ENCODE measurements at regions not wholly inside any gene's neighbourhood (a gene's known extent, or its start where the extent isn't known, plus 50 kb on each side); places are given as distances from the start of the nearest gene placed in this dataset.

DNA sequence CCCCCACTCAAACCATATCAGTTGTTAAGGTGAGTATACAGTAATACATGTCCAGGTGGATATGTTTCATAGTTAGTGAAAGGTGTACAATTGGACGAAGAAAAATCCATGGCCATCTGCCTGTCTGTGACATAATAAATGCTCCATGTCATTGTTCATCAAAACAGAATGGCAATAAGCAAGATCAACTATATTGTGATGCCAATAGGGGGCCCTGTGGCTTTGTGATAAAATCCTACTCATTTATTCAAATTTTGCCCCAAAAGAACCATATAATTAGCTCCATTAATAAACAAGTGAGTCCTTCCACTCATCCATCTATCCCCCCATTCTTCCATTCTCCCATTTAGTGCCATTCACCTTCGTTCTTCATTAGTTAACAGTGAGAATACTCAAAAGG lies 102.0 kb downstream of the MGST1 start:
- H3K4me3 ChIP-seq (ENCODE audit: low read depth, low read length): no peak overlapping the region
- TF ChIP-seq, protein P1, sequence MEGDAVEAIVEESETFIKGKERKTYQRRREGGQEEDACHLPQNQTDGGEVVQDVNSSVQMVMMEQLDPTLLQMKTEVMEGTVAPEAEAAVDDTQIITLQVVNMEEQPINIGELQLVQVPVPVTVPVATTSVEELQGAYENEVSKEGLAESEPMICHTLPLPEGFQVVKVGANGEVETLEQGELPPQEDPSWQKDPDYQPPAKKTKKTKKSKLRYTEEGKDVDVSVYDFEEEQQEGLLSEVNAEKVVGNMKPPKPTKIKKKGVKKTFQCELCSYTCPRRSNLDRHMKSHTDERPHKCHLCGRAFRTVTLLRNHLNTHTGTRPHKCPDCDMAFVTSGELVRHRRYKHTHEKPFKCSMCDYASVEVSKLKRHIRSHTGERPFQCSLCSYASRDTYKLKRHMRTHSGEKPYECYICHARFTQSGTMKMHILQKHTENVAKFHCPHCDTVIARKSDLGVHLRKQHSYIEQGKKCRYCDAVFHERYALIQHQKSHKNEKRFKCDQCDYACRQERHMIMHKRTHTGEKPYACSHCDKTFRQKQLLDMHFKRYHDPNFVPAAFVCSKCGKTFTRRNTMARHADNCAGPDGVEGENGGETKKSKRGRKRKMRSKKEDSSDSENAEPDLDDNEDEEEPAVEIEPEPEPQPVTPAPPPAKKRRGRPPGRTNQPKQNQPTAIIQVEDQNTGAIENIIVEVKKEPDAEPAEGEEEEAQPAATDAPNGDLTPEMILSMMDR (conservative IDR thresholded peaks at IDR 0.05; ENCODE audit: low read depth, low read length): no peak
- no peak for DNase-seq (ENCODE audit: low read depth)

DNA sequence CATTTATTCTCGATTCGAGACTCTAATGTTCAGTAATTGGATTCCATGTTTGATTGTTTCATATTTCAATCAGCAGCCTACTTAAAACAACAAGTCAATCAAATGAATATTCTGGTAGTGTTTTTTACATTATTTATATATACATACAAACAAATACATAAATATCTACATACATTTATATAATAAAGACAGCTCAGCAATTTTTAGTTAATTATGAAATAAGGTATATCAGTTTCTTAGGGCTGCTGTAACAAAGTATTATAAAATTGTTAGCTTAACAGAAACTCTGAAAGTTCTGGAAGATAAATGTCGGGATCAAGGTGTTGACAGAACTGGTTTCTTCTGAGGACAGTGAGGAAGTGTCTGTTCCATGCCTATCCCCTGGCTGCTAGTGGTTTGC lies 105.9 kb downstream of the MGST1 start:
- DNase-seq (ENCODE audit: low read depth): no peak
- TF ChIP-seq, protein P1 (conservative IDR thresholded peaks at IDR 0.05; ENCODE audit: low read depth, low read length): no peak
- H3K4me3 ChIP-seq (ENCODE audit: low read depth, low read length): no peak overlapping the region

DNA sequence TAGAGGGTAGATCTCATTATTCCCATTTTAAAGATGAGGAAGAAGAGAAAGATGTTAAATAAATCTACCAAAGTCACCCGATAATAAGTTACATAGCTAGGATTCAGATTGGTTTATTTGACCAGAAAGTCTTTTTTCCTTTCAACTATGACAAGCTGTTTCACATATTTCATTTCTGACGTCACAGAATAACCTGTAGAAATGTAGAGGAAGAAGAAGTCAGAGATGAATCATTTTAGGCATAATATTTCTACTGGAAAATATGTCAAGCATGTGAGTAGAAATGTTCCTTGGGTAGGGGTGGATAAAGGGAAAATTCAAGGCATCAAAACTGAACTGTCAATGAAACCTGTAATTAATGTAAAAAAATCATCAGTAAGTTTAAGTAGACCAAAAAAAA lies 107.0 kb downstream of the MGST1 start:
- peak; percentile 25 for DNase-seq (ENCODE audit: low read depth)

DNA sequence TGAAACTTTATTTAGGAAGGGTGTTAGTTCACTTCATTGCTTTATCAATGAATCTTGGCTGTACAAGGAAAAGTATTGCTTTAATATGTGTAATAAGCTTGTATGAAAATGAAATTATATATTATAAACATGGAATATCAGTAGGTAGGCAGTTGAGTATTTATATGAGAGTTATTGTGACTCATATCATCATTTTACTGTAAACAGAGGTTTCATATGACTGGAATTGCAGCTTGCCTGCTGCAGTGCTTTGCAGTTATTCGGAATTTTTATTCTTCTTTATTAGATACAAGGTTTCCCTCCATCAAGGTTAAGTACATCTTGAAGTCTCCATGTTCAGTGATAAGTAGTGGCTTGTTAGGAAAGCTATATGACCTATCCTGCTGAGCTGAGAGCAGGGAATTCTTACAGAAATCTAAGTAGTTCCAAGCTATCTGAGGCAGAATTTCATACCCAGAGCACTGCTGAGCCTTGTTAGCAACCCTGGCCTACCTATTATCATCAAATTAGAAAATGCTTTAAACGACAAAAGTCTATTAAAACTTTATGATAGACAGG lies 111.2 kb downstream of the MGST1 start:
- no peak overlapping the region for H3K4me3 ChIP-seq (ENCODE audit: low read depth, low read length)
- no peak for DNase-seq (ENCODE audit: low read depth)
- TF ChIP-seq, protein P1 (conservative IDR thresholded peaks at IDR 0.05; ENCODE audit: low read depth, low read length): no peak

More for the DNA sequence above, 107.0 kb downstream of the MGST1 start:
- TF ChIP-seq, protein P1 (conservative IDR thresholded peaks at IDR 0.05; ENCODE audit: low read depth, low read length): no peak
- H3K4me3 ChIP-seq (ENCODE audit: low read depth, low read length): no peak overlapping the region

DNA sequence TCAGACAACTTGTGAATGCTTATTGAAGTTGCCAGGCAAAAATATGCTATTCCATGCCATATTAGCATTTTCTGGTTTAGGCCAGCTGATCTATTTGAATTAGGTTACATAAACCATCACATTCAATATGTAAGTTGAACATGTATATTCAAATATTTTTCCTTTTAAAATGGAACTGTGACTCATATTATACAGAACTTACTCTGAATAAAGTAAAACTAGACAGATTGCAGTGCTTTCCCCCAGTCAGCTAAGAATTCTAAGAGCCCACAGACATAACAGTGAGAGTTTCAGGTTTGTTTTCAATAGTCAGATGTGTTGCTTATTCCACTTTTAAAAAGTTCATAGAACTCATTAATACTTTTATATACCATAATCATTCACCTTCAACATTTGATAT lies 119.8 kb downstream of the MGST1 start:
- DNase-seq (ENCODE audit: low read depth): no peak
- H3K4me3 ChIP-seq (ENCODE audit: low read depth, low read length): no peak overlapping the region
- TF ChIP-seq, protein P1 (conservative IDR thresholded peaks at IDR 0.05; ENCODE audit: low read depth, low read length): no peak

DNA sequence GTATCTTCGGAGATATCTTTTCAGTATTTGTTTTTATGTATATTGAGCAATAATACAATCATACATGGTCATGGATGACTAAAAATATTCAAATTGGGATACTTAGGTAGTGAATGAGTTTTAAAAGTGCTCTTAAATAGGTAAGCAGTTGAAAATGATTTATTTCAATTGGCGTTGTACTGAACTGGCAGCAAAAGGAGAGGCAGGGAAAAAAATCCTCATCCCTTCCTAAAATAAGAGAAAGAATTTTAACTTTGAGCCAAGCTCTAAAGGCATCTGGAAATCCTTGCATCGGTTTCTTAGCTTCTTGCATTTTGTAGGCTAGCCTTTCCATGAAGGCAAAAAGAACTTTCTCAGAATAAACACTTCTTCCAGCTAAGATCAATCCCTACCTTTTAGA lies 125.2 kb downstream of the MGST1 start:
- no peak for DNase-seq (ENCODE audit: low read depth)
- H3K4me3 ChIP-seq (ENCODE audit: low read depth, low read length): no peak overlapping the region
- TF ChIP-seq, protein P1 (conservative IDR thresholded peaks at IDR 0.05; ENCODE audit: low read depth, low read length): no peak

DNA sequence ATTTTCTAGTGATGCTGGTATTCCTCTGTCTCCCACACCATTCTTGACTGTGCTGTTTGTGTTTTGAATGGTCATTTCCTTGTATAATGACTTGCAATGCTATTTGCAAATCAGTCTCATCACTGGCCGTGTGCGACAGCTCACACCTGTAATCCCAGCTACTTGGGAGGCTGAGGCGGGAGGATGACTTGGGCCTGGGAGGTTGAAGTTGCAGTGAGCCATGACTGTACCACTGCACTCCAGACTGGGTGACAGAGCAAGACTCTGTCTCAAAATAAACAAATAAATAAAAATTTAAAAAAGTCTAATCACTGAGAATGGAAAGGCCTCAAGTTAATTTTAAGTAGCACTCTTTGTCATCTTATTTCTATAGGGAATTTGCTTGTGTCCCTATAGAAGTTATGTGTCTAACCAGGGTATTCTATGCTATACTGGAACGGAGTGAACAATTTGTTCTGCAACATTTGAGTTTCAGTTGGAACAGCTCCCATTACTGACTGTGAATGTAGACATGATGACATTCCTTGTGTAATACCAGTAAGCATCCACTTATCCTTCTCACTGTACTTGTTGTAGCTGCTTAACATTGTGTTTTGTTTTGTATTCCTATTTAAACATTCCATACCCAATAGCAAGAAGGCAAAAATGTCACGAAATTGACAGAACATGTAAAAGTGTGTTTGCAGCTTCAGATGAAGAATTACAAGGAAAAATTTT lies 126.3 kb downstream of the MGST1 start:
- DNase-seq (ENCODE audit: low read depth): peak; percentile 61
- TF ChIP-seq, protein P1 (conservative IDR thresholded peaks at IDR 0.05; ENCODE audit: low read depth, low read length): no peak
- H3K4me3 ChIP-seq (ENCODE audit: low read depth, low read length): no peak overlapping the region
